Stomach (tissue), 4 donors: ENCODE measurements at regions not wholly inside any gene's neighbourhood (a gene's known extent, or its start where the extent isn't known, plus 50 kb on each side); places are given as distances from the start of the nearest gene placed in this dataset.

ENCODE experiments used
- POLR2A ChIP-seq, 4 donors: fragments of 450-650 bp; IDR thresholded peaks; one replicate each; pipeline ENCODE4 v1.6.1; 2016; ENCODE audit warnings: antibody characterized with exemption in 4 of 4, control low read depth in 2 of 4, mild to moderate bottlenecking in 1 of 4, moderate library complexity in 1 of 4
- POLR2AphosphoS5 ChIP-seq, 3 donors: sonication (generic); formaldehyde crosslinking; IDR thresholded peaks; one replicate each; pipeline ENCODE4 v1.6.1; 2016; ENCODE audit warnings: antibody characterized with exemption in 3 of 3
- TF ChIP-seq, protein P1 (sequence below), 7 experiments: fragments of 450-650 bp in 4 of 7; fragments of 200-600 bp in 3 of 7; sonication (generic) in 3 of 7; IDR thresholded peaks; one replicate each; pipeline ENCODE4 v1.5.1; 2016 to 2019; ENCODE audit warnings: antibody characterized with exemption in 7 of 7, control low read depth in 2 of 7, mild to moderate bottlenecking in 1 of 7

DNA sequence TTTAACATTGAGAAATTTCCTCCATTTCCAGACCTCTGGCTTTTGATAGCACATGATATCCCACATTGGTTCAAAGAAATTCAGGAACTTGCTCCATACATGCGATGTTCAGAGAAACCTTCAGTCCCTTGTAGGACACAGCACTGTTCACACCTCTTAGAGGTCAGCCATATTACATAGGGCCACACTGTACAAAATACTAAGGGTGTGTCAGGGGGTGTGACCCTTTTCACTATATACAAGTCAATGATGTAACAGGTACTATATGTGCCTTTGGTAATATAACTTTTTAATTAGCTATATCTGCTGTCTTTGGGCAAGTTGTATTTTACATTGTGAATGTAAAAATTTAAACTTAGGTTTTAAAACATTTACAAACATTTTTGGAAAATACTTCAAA is 505.5 kb downstream of the ENC1 start:
- TF ChIP-seq, protein P1, sequence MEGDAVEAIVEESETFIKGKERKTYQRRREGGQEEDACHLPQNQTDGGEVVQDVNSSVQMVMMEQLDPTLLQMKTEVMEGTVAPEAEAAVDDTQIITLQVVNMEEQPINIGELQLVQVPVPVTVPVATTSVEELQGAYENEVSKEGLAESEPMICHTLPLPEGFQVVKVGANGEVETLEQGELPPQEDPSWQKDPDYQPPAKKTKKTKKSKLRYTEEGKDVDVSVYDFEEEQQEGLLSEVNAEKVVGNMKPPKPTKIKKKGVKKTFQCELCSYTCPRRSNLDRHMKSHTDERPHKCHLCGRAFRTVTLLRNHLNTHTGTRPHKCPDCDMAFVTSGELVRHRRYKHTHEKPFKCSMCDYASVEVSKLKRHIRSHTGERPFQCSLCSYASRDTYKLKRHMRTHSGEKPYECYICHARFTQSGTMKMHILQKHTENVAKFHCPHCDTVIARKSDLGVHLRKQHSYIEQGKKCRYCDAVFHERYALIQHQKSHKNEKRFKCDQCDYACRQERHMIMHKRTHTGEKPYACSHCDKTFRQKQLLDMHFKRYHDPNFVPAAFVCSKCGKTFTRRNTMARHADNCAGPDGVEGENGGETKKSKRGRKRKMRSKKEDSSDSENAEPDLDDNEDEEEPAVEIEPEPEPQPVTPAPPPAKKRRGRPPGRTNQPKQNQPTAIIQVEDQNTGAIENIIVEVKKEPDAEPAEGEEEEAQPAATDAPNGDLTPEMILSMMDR (IDR thresholded peaks at IDR 0.05) = no peak
- TF ChIP-seq POLR2A (IDR thresholded peaks at IDR 0.05) = no peak
- TF ChIP-seq POLR2AphosphoS5 (IDR thresholded peaks at IDR 0.05) = no peak
